ENCODE measurements at regions not wholly inside any gene's neighbourhood (a gene's known extent, or its start where the extent isn't known, plus 50 kb on each side); places are given as distances from the start of the nearest gene placed in this dataset.
A peak's percentile ranks its signal among the peaks of the same experiment; 100 is the strongest.

- Histone ChIP-seq H3K36me3 (no peaks in the 10 kb centered on the region), H3K9me3 (no peaks in the 10 kb centered on the region), H3K4me1 (no peaks in the 10 kb centered on the region), H3K27ac (no peak overlapping the region), H3K27me3 (no peaks in the 10 kb centered on the region), H3K4me3 (no peak overlapping the region)
- no peak for ATAC-seq
- TF ChIP-seq, protein P1, sequence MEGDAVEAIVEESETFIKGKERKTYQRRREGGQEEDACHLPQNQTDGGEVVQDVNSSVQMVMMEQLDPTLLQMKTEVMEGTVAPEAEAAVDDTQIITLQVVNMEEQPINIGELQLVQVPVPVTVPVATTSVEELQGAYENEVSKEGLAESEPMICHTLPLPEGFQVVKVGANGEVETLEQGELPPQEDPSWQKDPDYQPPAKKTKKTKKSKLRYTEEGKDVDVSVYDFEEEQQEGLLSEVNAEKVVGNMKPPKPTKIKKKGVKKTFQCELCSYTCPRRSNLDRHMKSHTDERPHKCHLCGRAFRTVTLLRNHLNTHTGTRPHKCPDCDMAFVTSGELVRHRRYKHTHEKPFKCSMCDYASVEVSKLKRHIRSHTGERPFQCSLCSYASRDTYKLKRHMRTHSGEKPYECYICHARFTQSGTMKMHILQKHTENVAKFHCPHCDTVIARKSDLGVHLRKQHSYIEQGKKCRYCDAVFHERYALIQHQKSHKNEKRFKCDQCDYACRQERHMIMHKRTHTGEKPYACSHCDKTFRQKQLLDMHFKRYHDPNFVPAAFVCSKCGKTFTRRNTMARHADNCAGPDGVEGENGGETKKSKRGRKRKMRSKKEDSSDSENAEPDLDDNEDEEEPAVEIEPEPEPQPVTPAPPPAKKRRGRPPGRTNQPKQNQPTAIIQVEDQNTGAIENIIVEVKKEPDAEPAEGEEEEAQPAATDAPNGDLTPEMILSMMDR (IDR thresholded peaks at IDR 0.05): no peak
- FAIRE-seq: no peak
- intact Hi-C loops (cut with DNase I): loop anchor here in 2 of 3 donors (10.0 kb wide), 2 partner anchors 145 to 165 kb away; no protein-coding TSS in a partner anchor
- no peak for DNase-seq
Observed at GRCh38 chr1:157360023-157360390, 192.3 kb downstream of the FCRL5 start.

DNA sequence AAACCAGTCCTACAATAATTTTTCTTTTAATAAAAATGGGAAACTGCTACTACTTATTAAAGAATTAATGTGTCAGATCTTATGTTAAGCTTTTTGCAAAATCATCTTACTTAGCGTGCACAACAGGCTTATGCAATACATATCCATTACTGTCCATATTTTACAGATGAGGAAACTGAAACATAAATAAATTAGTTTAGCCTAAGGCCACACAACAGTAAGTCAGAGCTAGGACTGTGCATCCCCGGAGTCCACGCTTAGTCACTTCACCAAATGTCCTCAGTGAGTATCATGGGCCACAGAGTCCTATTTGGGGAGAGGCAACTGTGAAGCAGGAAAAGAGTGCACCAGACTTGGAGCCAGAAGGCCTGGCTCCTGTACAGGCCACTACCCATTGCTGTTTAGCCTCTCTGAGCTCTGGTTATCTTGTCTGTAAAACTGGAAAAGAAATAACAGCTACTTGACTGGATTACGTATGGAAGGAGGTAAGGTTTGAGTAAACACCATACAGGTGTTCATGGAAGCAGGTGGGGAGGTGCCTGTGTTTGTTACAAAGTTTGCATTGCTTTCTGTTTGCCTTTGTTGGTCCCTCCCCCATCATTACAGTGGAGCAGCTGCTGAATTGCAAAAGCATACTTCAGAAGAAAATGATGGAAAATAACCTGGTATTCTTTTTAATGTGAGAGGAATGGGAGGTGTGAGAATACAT lies 192.8 kb downstream of the FCRL5 start:
- Histone ChIP-seq H3K36me3 (no peaks in the 10 kb centered on the region), H3K27ac (no peak overlapping the region), H3K9me3 (no peaks in the 10 kb centered on the region), H3K4me1 (no peaks in the 10 kb centered on the region), H3K27me3 (no peaks in the 10 kb centered on the region), H3K4me3 (no peak overlapping the region)
- DNase-seq (no peak), ATAC-seq (peak in 2 of 4 donors; percentile 71 to 74), FAIRE-seq (no peak)
- intact Hi-C loops (cut with DNase I): loop anchor here in 2 of 3 donors (10.0 kb wide), 2 partner anchors 145 to 165 kb away; no protein-coding TSS in a partner anchor
- WGBS, 2 donors: 81 to 83% methylated on average over 4 of the region's 4 CpGs
- TF ChIP-seq, protein P1 (IDR thresholded peaks at IDR 0.05): no peak

DNA sequence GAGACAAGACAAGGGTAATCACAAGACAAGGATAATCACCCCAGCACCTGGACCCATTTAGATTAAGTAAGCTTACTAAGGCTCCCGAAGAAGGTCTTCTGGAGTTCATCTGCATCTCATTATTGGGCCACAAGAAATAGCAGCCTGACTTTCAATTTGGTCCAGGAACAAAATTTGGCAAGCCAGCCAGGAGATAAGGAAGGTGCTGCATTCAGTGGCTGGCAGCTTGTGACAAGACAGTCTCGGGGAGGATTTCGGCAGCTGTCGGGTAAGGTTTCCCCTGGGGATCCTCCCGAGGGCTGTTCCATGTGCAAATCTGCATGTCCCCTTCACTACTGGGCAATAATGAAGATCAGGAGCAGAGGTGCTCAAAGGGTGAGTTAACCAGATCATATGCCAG lies 195.2 kb downstream of the FCRL5 start:
- Histone ChIP-seq H3K27ac (no peak overlapping the region), H3K9me3 (no peaks in the 10 kb centered on the region), H3K36me3 (no peaks in the 10 kb centered on the region), H3K4me3 (no peak overlapping the region), H3K4me1 (no peaks in the 10 kb centered on the region), H3K27me3 (no peaks in the 10 kb centered on the region)
- ATAC-seq (no peak), FAIRE-seq (no peak), DNase-seq (no peak)
- TF ChIP-seq, protein P1 (IDR thresholded peaks at IDR 0.05): no peak
- intact Hi-C loops (cut with DNase I): no loop called here
- 85 to 86% methylated on average over 5 of the region's 5 CpGs for WGBS, 2 donors

DNA sequence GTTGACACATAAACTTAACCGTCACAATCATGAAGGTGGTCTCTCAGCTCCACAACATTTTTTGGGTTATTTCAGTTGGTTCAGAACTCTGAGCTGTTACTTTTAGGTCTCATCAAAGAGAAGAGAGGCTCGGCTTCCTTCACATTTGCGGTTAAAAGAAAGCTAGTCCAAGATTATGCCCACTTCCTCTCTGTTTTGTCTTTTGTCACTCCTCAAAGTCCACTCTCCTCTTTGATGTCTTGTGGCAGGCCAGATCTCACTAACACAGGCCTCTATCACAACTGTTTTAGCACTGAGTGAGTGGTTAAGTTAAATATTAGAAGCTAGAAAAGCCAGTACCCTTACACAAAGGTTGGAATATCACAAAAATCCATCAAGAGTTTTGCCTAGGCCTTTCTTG lies 195.7 kb downstream of the FCRL5 start:
- FAIRE-seq (no peak), ATAC-seq (no peak), DNase-seq (no peak)
- TF ChIP-seq, protein P1 (IDR thresholded peaks at IDR 0.05): no peak
- WGBS, 2 donors: 88 to 97% methylated on average over 3 of the region's 3 CpGs
- Histone ChIP-seq H3K27ac (no peak overlapping the region), H3K9me3 (no peaks in the 10 kb centered on the region), H3K36me3 (no peaks in the 10 kb centered on the region), H3K4me3 (no peak overlapping the region), H3K4me1 (no peaks in the 10 kb centered on the region), H3K27me3 (no peaks in the 10 kb centered on the region)
- intact Hi-C loops (cut with DNase I): no loop called here

GRCh38 chr1:157353546-157353945 lies 198.8 kb downstream of the FCRL5 start:
- FAIRE-seq: no peak

More at GRCh38 chr1:157353546-157353945, 198.8 kb downstream of the FCRL5 start:
- WGBS, 2 donors: 66 to 70% methylated on average over 2 of the region's 2 CpGs
- no peak overlapping the region for H3K27ac ChIP-seq
- DNase-seq: no peak
- intact Hi-C loops (cut with DNase I): no loop called here
- H3K27me3 ChIP-seq: no peaks in the 10 kb centered on the region
- H3K4me3 ChIP-seq: no peak overlapping the region
- ATAC-seq: no peak
- TF ChIP-seq, protein P1 (IDR thresholded peaks at IDR 0.05): no peak
- H3K4me1 ChIP-seq: no peaks in the 10 kb centered on the region
- no peaks in the 10 kb centered on the region for H3K36me3 ChIP-seq
- H3K9me3 ChIP-seq: no peaks in the 10 kb centered on the region

Measured in pancreas (tissue), 10 donors.